GM19438 (cell line): ENCODE measurements at regions not wholly inside any gene's neighbourhood (a gene's known extent, or its start where the extent isn't known, plus 50 kb on each side); places are given as distances from the start of the nearest gene placed in this dataset.
"Not testable (repeated sequence)": the region's sequence is repeated elsewhere in the genome, so short reads cannot be mapped to it uniquely, and the experiment has no call there.

ENCODE experiments used
- ATAC-seq: cut with Tn5 transposase; IDR thresholded peaks from one replicate; pipeline ENCODE4 v1.9.1; 2021; ENCODE audit warnings: low read depth; ENCODE audit not compliant: unreplicated experiment

DNA sequence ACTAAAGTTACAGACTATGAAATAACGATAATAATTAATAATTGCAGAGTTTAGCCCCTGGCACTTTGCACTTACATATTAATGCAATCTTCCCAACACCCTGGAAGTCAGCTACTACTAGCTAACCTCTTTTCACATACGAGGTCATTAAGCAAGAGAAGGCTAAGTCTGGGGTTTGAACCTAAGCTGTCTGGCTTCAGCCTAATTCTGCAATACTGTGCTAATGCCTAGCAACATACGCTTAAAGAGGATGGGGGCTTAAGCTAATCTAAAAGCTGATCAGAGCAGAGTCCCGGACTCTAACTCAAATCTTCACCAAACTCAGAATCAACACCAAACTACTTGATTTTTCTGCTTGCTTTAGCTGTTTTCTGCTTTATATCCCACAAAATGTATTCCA is 168.7 kb upstream of the GNAI1 start:
- ATAC-seq = no peak

DNA sequence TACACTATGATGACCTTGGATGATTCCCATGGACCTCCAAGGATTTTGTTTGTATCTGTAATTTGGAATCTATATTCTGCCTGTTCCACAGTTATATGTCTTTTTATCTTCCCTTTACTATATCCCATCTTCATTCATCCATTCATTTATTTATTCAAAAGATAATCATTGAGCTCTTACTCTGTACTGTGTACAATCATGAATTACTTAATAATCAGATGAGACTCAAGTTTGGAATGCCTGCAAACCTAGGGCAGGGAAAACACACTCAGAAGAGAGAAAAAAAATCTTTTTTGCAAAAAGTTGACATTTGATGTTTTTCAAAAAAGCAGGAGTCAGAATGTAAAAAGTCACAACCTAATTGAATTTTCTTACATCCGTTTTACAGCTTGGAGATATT is 170.2 kb upstream of the GNAI1 start:
- ATAC-seq = no peak

- ATAC-seq = no peak
Measured at GRCh38 chr7:79953130-79953529, 181.5 kb upstream of the GNAI1 start.

GRCh38 chr7:79952399-79952798 is 182.2 kb upstream of the GNAI1 start:
- ATAC-seq = no peak

DNA sequence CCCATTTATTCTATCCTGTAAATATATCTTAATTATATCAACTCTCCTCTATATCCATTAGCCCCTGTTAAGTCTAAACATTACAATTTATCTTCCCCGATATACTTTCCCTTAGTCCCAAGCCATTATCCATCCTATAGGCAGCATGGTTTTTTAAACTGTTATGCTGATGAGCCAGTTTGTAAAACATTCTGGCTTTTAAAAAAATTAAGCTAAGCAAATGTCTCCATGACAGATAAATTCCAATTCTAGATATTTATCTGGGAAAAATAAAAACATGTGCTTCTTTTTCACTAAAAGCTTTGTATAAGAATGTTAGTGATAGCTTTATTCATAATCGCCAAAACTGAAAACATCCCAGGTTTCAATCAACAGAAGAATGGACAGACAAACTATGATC is 183.2 kb upstream of the GNAI1 start:
- no peak for ATAC-seq

DNA sequence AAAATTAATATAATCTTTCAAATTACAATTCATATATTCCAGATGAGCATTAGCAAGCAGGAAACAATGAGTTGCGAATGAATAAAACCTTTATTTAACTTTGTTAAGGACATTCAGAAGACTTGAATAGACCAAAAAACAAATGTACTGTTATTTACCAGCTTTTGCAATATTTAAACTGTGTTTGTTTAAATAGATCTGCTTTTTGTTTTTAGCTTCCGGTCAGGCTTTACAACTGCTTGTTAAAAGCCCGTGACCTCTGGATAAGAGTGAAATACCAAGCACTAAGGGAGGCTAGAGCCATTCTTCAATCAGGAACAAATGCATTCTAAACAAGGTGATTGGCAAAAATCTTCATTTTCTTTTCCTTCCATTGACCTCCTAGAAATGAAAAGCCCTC is 184.9 kb upstream of the GNAI1 start:
- ATAC-seq = no peak

GRCh38 chr7:79936281-79936983 is 198.2 kb upstream of the GNAI1 start:
- no peak for ATAC-seq

DNA sequence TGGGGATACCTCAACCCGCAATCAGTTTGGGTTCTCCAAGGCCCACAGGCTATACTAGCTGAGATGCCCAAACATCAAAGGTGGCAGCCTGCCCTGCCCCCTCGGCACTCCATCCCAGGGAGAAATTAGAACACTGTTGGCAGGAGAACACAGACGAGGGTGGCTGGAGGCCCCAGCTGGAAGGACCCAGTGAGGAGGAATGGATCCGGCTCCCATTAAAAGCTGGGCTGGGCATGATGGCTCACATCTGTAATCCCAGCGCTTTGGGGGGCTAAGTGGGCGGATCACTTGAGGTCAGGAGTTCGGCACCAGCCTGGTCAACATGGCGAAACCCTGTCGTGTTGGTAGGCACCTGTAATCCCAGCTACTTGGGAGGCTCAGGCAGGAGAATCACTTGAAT is 199.9 kb upstream of the GNAI1 start:
- ATAC-seq = no peak

GRCh38 chr7:79933144-79933543 is 201.5 kb upstream of the GNAI1 start:
- ATAC-seq = no peak

- no peak for ATAC-seq
Measured at GRCh38 chr7:79930604-79931003, 204.0 kb upstream of the GNAI1 start.

GRCh38 chr7:79927116-79927515 is 207.5 kb upstream of the GNAI1 start:
- no peak for ATAC-seq

DNA sequence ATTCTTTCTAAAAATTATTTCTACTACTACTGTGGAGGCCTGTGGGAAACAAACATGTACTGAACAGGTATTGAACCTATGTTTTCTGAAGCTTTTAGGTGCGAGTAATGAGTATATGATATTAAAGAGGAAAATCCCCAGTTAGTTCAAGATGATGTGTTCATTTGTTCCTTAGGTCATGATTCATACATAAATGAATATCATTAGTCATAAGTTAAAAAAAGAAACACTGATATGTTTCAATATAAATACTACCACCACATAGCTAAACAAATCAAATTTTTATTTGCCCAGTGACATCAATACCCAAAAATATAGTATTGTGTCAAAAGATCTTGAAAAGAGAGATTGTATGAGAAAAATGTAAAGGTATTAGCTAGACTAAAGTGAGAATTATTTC is 210.7 kb upstream of the GNAI1 start:
- ATAC-seq = no peak

- no peak for ATAC-seq
Measured at GRCh38 chr7:79922894-79923293, 211.7 kb upstream of the GNAI1 start.

- ATAC-seq = no peak
Measured at GRCh38 chr7:79921976-79922375, 212.7 kb upstream of the GNAI1 start.

- ATAC-seq = not testable (repeated sequence)
Measured at GRCh38 chr7:79918632-79919031, 216.0 kb upstream of the GNAI1 start.

DNA sequence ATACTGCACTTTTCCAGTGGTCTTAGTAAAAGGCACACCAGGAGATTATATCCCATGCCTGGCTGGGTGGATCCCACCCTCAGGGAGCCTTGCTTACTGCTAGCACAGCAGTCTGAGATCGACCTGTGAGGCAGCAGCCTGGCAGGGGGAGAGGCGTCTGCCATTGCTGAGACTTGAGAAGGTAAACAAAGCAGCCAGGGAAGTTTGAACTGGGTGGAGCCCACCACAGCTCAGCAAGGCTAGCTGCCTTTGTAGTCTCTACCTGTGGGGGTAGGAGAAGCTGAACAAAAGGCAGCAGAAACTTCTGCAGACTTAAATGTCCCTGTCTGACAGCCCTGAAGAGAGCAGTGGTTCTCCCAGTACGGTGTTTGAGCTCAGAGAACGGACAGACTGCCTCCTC is 219.3 kb upstream of the GNAI1 start:
- ATAC-seq = not testable (repeated sequence)

DNA sequence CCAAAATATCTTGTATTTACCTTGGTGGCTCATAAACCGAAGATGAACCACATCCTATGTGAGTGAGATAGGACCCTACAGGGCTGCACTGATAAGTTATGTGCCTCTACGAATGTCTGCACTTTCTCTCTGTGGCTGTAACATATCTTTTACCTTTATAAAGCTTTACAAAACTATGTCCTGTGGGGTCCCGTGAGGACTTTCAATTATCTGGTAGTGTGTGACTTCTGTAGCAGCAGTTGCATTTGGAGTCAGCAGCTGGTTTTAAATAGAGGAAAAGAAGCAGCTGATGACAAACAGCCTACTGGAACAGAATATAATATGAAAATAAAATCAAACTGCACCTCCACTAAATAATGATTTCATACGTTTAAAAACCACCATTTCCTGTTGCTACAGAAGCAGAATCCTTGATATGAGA is 222.4 kb upstream of the GNAI1 start:
- ATAC-seq = no peak

DNA sequence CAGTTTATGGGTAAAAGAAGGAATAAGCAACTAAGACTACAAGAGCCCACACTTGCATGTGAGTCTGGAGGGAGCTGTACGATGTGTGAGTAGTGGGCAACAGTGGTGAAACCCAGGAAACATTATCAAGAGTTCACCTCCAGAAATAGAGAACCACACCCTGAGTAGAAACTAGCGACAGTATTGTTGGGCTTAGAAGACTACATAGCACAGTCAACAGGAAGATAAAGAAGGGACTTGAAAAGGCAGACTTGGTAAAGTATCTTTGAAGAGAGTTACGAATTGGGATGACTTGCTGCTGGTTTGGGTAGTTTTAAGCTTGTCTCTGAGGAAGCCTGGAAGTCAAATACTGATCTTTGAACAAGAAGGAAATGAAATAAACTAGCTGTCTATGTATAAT is 223.2 kb upstream of the GNAI1 start:
- ATAC-seq = no peak

- ATAC-seq = no peak
Measured at GRCh38 chr7:79909176-79909575, 225.5 kb upstream of the GNAI1 start.

GRCh38 chr7:79897166-79897565 is 237.5 kb upstream of the GNAI1 start:
- no peak for ATAC-seq

- ATAC-seq = no peak
Measured at GRCh38 chr7:79893991-79894390, 240.6 kb upstream of the GNAI1 start.

DNA sequence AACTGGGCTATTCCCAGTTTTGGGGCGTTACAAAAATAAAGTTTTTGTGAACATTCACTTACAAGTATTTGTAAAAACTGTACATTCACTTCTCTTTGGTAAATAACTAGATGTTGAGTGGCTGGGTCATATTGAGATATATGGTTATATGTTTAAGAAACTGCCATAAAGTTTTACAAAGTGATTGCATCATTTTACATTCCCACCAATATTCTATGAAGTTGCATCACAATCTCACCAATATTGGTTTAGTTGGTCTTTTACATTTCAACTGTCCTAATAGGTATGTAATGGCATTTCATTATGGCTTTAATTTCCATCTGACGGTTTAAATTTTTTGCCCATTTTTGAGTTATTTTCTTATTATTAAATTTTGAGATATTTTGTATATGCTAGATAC is 251.7 kb upstream of the GNAI1 start:
- ATAC-seq = no peak

DNA sequence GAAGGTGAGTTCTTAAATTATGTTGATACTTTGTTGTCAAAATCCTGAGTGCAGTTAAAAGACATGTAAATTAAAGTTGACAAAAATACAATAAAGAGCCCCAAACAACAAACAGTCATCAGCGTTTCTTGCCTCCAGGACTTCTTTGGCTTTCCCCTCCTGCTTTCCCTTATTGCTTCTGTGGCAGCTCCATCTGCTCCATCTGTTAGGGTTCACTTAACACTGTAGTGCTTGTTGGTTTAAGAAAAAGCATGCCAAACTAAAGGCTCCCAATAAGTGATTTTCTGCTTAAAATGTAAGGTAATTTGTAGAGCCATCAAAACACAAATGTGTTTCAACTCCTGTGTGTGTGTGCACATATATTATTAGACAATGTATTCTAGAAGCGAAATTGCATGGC is 254.3 kb upstream of the GNAI1 start:
- ATAC-seq = no peak
